ENCODE measurements at regions not wholly inside any gene's neighbourhood (a gene's known extent, or its start where the extent isn't known, plus 50 kb on each side); places are given as distances from the start of the nearest gene placed in this dataset.

DNA sequence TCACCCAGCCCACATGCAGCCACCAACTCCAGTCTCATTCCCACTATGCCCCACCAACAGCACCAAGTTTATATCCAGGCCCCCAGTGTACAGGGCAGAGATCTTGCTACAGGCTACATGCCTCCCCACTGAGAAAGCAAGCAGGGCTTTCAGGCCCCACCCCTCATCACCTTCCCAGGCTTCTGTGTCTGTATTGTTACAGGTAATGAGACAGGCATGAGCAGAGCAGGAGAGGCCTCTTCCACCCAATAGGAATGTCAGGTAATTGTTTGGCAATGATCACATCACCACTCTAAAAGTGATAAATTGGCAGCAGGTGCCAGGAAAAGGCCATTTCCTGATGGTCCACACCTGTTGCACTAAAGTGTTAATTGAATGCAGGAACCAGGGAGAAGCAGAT, 102.5 kb downstream of the ZNF518B start:
- TF ChIP-seq TCF7L2 (IDR thresholded peaks at IDR 0.05; ENCODE audit: borderline replicate concordance, extremely low read depth, insufficient read depth, insufficient read length), result no peak
- no peak for TF ChIP-seq ZNF274 (IDR thresholded peaks at IDR 0.05; ENCODE audit: low read depth, low read length)
- no peak for TF ChIP-seq ELF1 (IDR thresholded peaks at IDR 0.05; ENCODE audit: borderline replicate concordance, low read depth)
- TF ChIP-seq, protein P1, sequence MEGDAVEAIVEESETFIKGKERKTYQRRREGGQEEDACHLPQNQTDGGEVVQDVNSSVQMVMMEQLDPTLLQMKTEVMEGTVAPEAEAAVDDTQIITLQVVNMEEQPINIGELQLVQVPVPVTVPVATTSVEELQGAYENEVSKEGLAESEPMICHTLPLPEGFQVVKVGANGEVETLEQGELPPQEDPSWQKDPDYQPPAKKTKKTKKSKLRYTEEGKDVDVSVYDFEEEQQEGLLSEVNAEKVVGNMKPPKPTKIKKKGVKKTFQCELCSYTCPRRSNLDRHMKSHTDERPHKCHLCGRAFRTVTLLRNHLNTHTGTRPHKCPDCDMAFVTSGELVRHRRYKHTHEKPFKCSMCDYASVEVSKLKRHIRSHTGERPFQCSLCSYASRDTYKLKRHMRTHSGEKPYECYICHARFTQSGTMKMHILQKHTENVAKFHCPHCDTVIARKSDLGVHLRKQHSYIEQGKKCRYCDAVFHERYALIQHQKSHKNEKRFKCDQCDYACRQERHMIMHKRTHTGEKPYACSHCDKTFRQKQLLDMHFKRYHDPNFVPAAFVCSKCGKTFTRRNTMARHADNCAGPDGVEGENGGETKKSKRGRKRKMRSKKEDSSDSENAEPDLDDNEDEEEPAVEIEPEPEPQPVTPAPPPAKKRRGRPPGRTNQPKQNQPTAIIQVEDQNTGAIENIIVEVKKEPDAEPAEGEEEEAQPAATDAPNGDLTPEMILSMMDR (IDR thresholded peaks at IDR 0.05 in 2 of 3, conservative IDR thresholded peaks at IDR 0.05 in 1 of 3; ENCODE audit: borderline replicate concordance in 1 of 3, insufficient read depth in 1 of 3, low read depth in 2 of 3, low read length in 2 of 3), result no peak
- no peak for TF ChIP-seq SRF (IDR thresholded peaks at IDR 0.05; ENCODE audit: low read depth)
- no peak for TF ChIP-seq RAD21 (IDR thresholded peaks at IDR 0.05; ENCODE audit: low read depth)
- no peak for TF ChIP-seq SIN3A (IDR thresholded peaks at IDR 0.05; ENCODE audit: low read depth)
- TF ChIP-seq EZH2phosphoT487 (IDR thresholded peaks at IDR 0.05; ENCODE audit: borderline replicate concordance), result no peak
- TF ChIP-seq, protein P2, sequence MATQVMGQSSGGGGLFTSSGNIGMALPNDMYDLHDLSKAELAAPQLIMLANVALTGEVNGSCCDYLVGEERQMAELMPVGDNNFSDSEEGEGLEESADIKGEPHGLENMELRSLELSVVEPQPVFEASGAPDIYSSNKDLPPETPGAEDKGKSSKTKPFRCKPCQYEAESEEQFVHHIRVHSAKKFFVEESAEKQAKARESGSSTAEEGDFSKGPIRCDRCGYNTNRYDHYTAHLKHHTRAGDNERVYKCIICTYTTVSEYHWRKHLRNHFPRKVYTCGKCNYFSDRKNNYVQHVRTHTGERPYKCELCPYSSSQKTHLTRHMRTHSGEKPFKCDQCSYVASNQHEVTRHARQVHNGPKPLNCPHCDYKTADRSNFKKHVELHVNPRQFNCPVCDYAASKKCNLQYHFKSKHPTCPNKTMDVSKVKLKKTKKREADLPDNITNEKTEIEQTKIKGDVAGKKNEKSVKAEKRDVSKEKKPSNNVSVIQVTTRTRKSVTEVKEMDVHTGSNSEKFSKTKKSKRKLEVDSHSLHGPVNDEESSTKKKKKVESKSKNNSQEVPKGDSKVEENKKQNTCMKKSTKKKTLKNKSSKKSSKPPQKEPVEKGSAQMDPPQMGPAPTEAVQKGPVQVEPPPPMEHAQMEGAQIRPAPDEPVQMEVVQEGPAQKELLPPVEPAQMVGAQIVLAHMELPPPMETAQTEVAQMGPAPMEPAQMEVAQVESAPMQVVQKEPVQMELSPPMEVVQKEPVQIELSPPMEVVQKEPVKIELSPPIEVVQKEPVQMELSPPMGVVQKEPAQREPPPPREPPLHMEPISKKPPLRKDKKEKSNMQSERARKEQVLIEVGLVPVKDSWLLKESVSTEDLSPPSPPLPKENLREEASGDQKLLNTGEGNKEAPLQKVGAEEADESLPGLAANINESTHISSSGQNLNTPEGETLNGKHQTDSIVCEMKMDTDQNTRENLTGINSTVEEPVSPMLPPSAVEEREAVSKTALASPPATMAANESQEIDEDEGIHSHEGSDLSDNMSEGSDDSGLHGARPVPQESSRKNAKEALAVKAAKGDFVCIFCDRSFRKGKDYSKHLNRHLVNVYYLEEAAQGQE (IDR thresholded peaks at IDR 0.05; ENCODE audit: low read depth), result no peak
- no peak for TF ChIP-seq POLR2A (IDR thresholded peaks at IDR 0.05; ENCODE audit: borderline replicate concordance, extremely low read depth, insufficient read depth, insufficient read length)
- TF ChIP-seq, protein P3, sequence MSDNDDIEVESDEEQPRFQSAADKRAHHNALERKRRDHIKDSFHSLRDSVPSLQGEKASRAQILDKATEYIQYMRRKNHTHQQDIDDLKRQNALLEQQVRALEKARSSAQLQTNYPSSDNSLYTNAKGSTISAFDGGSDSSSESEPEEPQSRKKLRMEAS (IDR thresholded peaks at IDR 0.05), result no peak
- no peak for TF ChIP-seq YY1 (IDR thresholded peaks at IDR 0.05; ENCODE audit: extremely low read depth, insufficient replicate concordance, low read depth, low read length)
- TF ChIP-seq POLR2AphosphoS5 (IDR thresholded peaks at IDR 0.05; ENCODE audit: low read depth, low read length), result no peak
- POLR2A ChIA-PET, result no interaction called here
- CTCF ChIA-PET, result no interaction called here
- Histone ChIP-seq H3K9me3 (ENCODE audit: control insufficient read depth in 1 of 2, insufficient read depth in 1 of 2, low read depth in 1 of 2, low read length in 2 of 2) (no peaks in the 10 kb centered on the region), H3K27ac (ENCODE audit: low read depth, low read length) (no peak overlapping the region), H3K9ac (ENCODE audit: low read length) (no peak overlapping the region), H4K20me1 (ENCODE audit: insufficient read depth) (no peaks in the 10 kb centered on the region; the same call in 1 of the 2 replicates), H3K4me1 (ENCODE audit: control insufficient read depth in 1 of 2, insufficient read depth in 2 of 2, low read length in 2 of 2) (no peaks in the 10 kb centered on the region), H3K79me2 (ENCODE audit: insufficient read depth, low read length) (no peaks in the 10 kb centered on the region), H3K36me3 (ENCODE audit: control insufficient read depth in 1 of 2, insufficient read depth in 2 of 2, low read length in 2 of 2) (no peaks in the 10 kb centered on the region), H3K27me3 (ENCODE audit: insufficient read depth, low read length) (peaks cover 65% of the 10 kb centered on the region), H3K4me2 (ENCODE audit: low read length) (no peak overlapping the region), H3K9me2 (ENCODE audit: insufficient read depth) (no peaks in the 10 kb centered on the region), H2AFZ (ENCODE audit: low read depth, low read length, poor library complexity, severe bottlenecking) (no peak overlapping the region), H3K4me3 (replicated peaks in 1 of 2; ENCODE audit: low read depth in 1 of 2, low read length in 2 of 2) (no peak overlapping the region)
- RAD21 ChIA-PET (ENCODE audit: low non-redundant PET in 1 of 2, low total read pairs in 2 of 2, uncharacterized antibody in 2 of 2, unreplicated experiment in 2 of 2), result no interaction called here
- no TSS peak for BruUV-seq (replicated peaks)
- no peak for ATAC-seq
- no peak for DNase-seq (ENCODE audit: low read depth, low spot score)
- intact Hi-C loops (cut with micrococcal nuclease), result no loop called here

Measured in HCT116 (cell line).